SK-N-SH (cell line): ENCODE measurements at regions not wholly inside any gene's neighbourhood (a gene's known extent, or its start where the extent isn't known, plus 50 kb on each side); places are given as distances from the start of the nearest gene placed in this dataset.

Experiments
- CTCF ChIA-PET: fragments of 300-600, 350-600 bp; formaldehyde crosslinking; extraction: SDS; loops from one replicate; lab custom pipeline; 2021; lab: Yijun Ruan, JAX
- POLR2A ChIA-PET: fragments of 350-600 bp; sonication (Branson Sonifier 250); formaldehyde crosslinking; extraction: SDS; loops from one replicate; lab custom pipeline; 2020; ENCODE audit warnings: antibody characterized with exemption, inconsistent platforms; lab: Yijun Ruan, JAX
- DNase-seq: peaks from one replicate; pipeline ENCODE4 v3.0.0; 2012
- H2AFZ ChIP-seq: fragments of 200-600 bp; sonication (generic); 2 replicates; pipeline ENCODE4 v1.8.1; 2016; ENCODE audit warnings: antibody characterized with exemption, mild to moderate bottlenecking, low read depth
- H3F3A ChIP-seq: fragments of 200-600 bp; sonication (generic); replicated peaks from 2 replicates; pipeline ENCODE3; 2016; ENCODE audit warnings: antibody characterized with exemption, mild to moderate bottlenecking; ENCODE audit not compliant: insufficient read depth
- H3K27ac ChIP-seq, 2 experiments: fragments of 200-500 bp in 1 of 2; fragments of 200-600 bp in 1 of 2; sonication (Bioruptor generic) in 1 of 2; sonication (generic), shearing (Covaris generic) in 1 of 2; 2 replicates each; pipeline versions ENCODE4 v1.5.1 to v1.6.1; 2014 to 2016; ENCODE audit warnings: low read depth in 2 of 2, inconsistent platforms in 1 of 2, low read length in 1 of 2, mild to moderate bottlenecking in 1 of 2, mixed read lengths in 1 of 2
- H3K27me3 ChIP-seq: fragments of 200-600 bp; sonication (generic), shearing (Covaris generic); 2 replicates; pipeline ENCODE4 v1.6.1; 2016; ENCODE audit warnings: mixed run types; ENCODE audit not compliant: insufficient read depth
- H3K36me3 ChIP-seq, 2 experiments: fragments of 200-500 bp in 1 of 2; fragments of 200-600 bp in 1 of 2; sonication (Bioruptor generic) in 1 of 2; sonication (generic) in 1 of 2; replicated peaks in 1 of 2; 2 replicates each; pipeline versions ENCODE3 to v1.5.1; 2014 to 2016; ENCODE audit warnings: low read length in 1 of 2, mild to moderate bottlenecking in 1 of 2; ENCODE audit not compliant: insufficient read depth in 2 of 2, control insufficient read depth in 1 of 2
- H3K4me1 ChIP-seq, 2 experiments: fragments of 200-500 bp in 1 of 2; fragments of 200-600 bp in 1 of 2; sonication (Bioruptor generic) in 1 of 2; sonication (generic), shearing (Covaris generic) in 1 of 2; 2 replicates each; pipeline versions ENCODE4 v1.5.1 to v1.6.1; 2014 to 2016; ENCODE audit warnings: low read depth in 1 of 2, low read length in 1 of 2, mixed run types in 1 of 2; ENCODE audit not compliant: insufficient read depth in 2 of 2, control insufficient read depth in 1 of 2
- H3K4me2 ChIP-seq: fragments of 200-600 bp; sonication (generic), shearing (Covaris generic); 2 replicates; pipeline ENCODE4 v1.6.1; 2017; ENCODE audit warnings: mixed run types
- H3K4me3 ChIP-seq, 2 experiments: fragments of 200-500 bp in 1 of 2; fragments of 200-600 bp in 1 of 2; sonication (Bioruptor generic) in 1 of 2; sonication (generic), shearing (Covaris generic) in 1 of 2; 2 replicates each; pipeline versions ENCODE4 v1.5.1 to v1.8.1; 2014 to 2016; ENCODE audit warnings: low read depth in 2 of 2, inconsistent platforms in 1 of 2, low read length in 1 of 2, mild to moderate bottlenecking in 1 of 2, mixed read lengths in 1 of 2, moderate library complexity in 1 of 2
- H3K79me2 ChIP-seq: fragments of 200-600 bp; sonication (generic); 2 replicates; pipeline ENCODE4 v1.8.1; 2017; ENCODE audit warnings: mild to moderate bottlenecking; ENCODE audit not compliant: insufficient read depth
- H3K9ac ChIP-seq: fragments of 200-600 bp; sonication (generic); 2 replicates; pipeline ENCODE4 v1.6.1; 2017; ENCODE audit warnings: mixed run types
- H3K9me2 ChIP-seq: fragments of 200-600 bp; sonication (generic); 2 replicates; pipeline ENCODE4 v1.6.1; 2017; ENCODE audit warnings: mixed run types
- H3K9me3 ChIP-seq: fragments of 200-600 bp; sonication (generic); 2 replicates; pipeline ENCODE4 v1.6.1; 2017; ENCODE audit warnings: mixed run types, mild to moderate bottlenecking, moderate library complexity
- H4K20me1 ChIP-seq: fragments of 200-600 bp; sonication (generic); 2 replicates; pipeline ENCODE4 v1.6.1; 2017; ENCODE audit warnings: mild to moderate bottlenecking, mixed run types; ENCODE audit not compliant: insufficient read depth
- CHD2 ChIP-seq: fragments of 150-350 bp; IDR thresholded peaks from 2 replicates; pipeline ENCODE4 v1.6.1; 2018; ENCODE audit warnings: low read length; ENCODE audit not compliant: partially characterized antibody
- CTCF ChIP-seq: fragments of 200-600 bp; sonication (generic); IDR thresholded peaks from 2 replicates; pipeline ENCODE4 v1.6.1; 2017; ENCODE audit warnings: antibody characterized with exemption, mild to moderate bottlenecking, moderate library complexity
- FOXJ3 ChIP-seq: sonication (generic); formaldehyde crosslinking; IDR thresholded peaks from 2 replicates; pipeline ENCODE4 v1.5.1; 2020; ENCODE audit warnings: mild to moderate bottlenecking, missing genetic modification reagents
- FOXM1 ChIP-seq: IDR thresholded peaks from 2 replicates; pipeline ENCODE4 v1.4.0; 2012; ENCODE audit warnings: low read depth, mild to moderate bottlenecking
- GABPA ChIP-seq: IDR thresholded peaks from 2 replicates; pipeline ENCODE4 v1.4.0; 2012; ENCODE audit warnings: low read depth, mild to moderate bottlenecking
- NFIC ChIP-seq: IDR thresholded peaks from 2 replicates; pipeline ENCODE4 v1.4.0; 2012; ENCODE audit warnings: borderline replicate concordance
- RXRA ChIP-seq: IDR thresholded peaks from 2 replicates; pipeline ENCODE4 v1.4.0; 2012; ENCODE audit warnings: low read depth, mild to moderate bottlenecking, borderline replicate concordance
- SMC3 ChIP-seq: IDR thresholded peaks from 2 replicates; pipeline ENCODE4 v1.6.1; 2012; ENCODE audit warnings: low read depth, low read length, improper control_type of control experiment
- TAF1 ChIP-seq: IDR thresholded peaks from 2 replicates; pipeline ENCODE4 v1.6.1; 2012; ENCODE audit warnings: low read depth, mild to moderate bottlenecking, low read length, moderate library complexity, borderline replicate concordance
- TEAD4 ChIP-seq: IDR thresholded peaks from 2 replicates; pipeline ENCODE4 v1.4.0; 2012; ENCODE audit warnings: mild to moderate bottlenecking, borderline replicate concordance; ENCODE audit not compliant: insufficient read depth
- YY1 ChIP-seq: IDR thresholded peaks from 2 replicates; pipeline ENCODE4 v1.4.0; 2012; ENCODE audit warnings: low read depth, mild to moderate bottlenecking
- WGBS: methylation state at CpG from one replicate; pipeline ENCODE4 v1.1.6; 2017; ENCODE audit warnings: low lambda C conversion rate; 5-methylcytosine and 5-hydroxymethylcytosine counted together
- TF ChIP-seq, protein P1 (sequence below): IDR thresholded peaks from 2 replicates; pipeline ENCODE4; 2012
- TF ChIP-seq, protein P2 (sequence below): IDR thresholded peaks from 2 replicates; pipeline ENCODE4 v1.4.0; 2012; ENCODE audit warnings: low read depth, borderline replicate concordance

- WGBS = 35% methylated on average over 20 of the region's 24 CpGs
- peak overlapping the region in 1 of 2 experiments; percentile 90; a peak in 2 of 4 replicates for H3K27ac ChIP-seq
- no peak overlapping the region for H3K9ac ChIP-seq
- DNase-seq = no peak
- no peaks in the 10 kb centered on the region for H3K36me3 ChIP-seq
- CTCF ChIA-PET = no interaction called here
- H3K79me2 ChIP-seq = no peaks in the 10 kb centered on the region
- peak overlapping the region; percentile 47; the same call in 1 of the 2 replicates for H3K4me2 ChIP-seq
- H2AFZ ChIP-seq = peak overlapping the region; percentile 64
- no peak overlapping the region for H3K4me3 ChIP-seq
- POLR2A ChIA-PET = no interaction called here
- TF ChIP-seq CHD2 (no peak), CTCF (0 out of 2 replicates have a peak, but pooled peaks have one; percentile 13)
- no peaks in the 10 kb centered on the region for H4K20me1 ChIP-seq
- H3K27me3 ChIP-seq = no peaks in the 10 kb centered on the region
- H3K9me2 ChIP-seq = no peaks in the 10 kb centered on the region
- H3F3A ChIP-seq = peaks cover 29% of the 10 kb centered on the region
- no peaks in the 10 kb centered on the region for H3K9me3 ChIP-seq
- H3K4me1 ChIP-seq = peaks cover 0 to 10% of the 10 kb centered on the region in 2 experiments; a peak in 3 of 4 replicates
Observed at GRCh38 chr1:207219979-207220889, 101.2 kb upstream of the CD55 start.

DNA sequence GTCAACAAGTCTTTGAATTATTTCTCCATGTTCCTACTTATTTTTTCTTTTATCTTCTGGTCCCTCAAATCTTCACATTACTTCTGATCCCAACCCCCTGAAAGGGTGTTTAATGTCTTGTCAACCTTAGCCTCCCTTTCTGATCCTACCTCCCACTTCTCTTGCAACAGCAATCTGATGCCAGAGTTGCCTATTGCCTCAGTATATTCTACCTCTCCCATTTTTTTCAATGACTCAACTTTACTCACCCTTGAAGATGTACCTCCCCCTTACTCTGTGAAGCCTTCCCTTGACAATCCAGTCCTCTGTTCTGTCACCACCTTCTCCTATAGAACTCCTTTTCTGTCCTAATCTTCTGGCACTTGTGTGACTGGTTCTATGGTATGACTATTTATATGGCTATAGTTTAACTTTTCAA is 99.5 kb upstream of the CD55 start:
- no peak overlapping the region for H3K4me3 ChIP-seq
- no peak overlapping the region for H3K9ac ChIP-seq
- TF ChIP-seq FOXJ3 (no peak), FOXM1 (no peak), SMC3 (no peak), TEAD4 (no peak), YY1 (no peak), RXRA (no peak), TAF1 (no peak), GABPA (no peak), NFIC (no peak)
- TF ChIP-seq, protein P1, sequence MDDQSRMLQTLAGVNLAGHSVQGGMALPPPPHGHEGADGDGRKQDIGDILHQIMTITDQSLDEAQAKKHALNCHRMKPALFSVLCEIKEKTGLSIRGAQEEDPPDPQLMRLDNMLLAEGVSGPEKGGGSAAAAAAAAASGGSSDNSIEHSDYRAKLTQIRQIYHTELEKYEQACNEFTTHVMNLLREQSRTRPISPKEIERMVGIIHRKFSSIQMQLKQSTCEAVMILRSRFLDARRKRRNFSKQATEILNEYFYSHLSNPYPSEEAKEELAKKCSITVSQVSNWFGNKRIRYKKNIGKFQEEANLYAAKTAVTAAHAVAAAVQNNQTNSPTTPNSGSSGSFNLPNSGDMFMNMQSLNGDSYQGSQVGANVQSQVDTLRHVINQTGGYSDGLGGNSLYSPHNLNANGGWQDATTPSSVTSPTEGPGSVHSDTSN = no peak
- TF ChIP-seq, protein P2, sequence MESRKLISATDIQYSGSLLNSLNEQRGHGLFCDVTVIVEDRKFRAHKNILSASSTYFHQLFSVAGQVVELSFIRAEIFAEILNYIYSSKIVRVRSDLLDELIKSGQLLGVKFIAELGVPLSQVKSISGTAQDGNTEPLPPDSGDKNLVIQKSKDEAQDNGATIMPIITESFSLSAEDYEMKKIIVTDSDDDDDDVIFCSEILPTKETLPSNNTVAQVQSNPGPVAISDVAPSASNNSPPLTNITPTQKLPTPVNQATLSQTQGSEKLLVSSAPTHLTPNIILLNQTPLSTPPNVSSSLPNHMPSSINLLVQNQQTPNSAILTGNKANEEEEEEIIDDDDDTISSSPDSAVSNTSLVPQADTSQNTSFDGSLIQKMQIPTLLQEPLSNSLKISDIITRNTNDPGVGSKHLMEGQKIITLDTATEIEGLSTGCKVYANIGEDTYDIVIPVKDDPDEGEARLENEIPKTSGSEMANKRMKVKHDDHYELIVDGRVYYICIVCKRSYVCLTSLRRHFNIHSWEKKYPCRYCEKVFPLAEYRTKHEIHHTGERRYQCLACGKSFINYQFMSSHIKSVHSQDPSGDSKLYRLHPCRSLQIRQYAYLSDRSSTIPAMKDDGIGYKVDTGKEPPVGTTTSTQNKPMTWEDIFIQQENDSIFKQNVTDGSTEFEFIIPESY = no peak
- no peaks in the 10 kb centered on the region for H4K20me1 ChIP-seq
- H3K9me3 ChIP-seq = no peaks in the 10 kb centered on the region
- no peaks in the 10 kb centered on the region for H3K79me2 ChIP-seq
- peaks cover 29% of the 10 kb centered on the region for H3F3A ChIP-seq
- H2AFZ ChIP-seq = no peak overlapping the region
- no peaks in the 10 kb centered on the region for H3K27me3 ChIP-seq
- H3K27ac ChIP-seq = no peak overlapping the region
- peaks cover 0 to 10% of the 10 kb centered on the region in 2 experiments; a peak in 3 of 4 replicates for H3K4me1 ChIP-seq
- CTCF ChIA-PET = interaction anchor here (1.6 to 1.7 kb wide), 2 partner anchors 183 to 277 kb away, joined by 3 to 6 read pairs; no protein-coding TSS in a partner anchor
- no peak for DNase-seq
- no peak overlapping the region for H3K4me2 ChIP-seq
- no peaks in the 10 kb centered on the region for H3K36me3 ChIP-seq
- POLR2A ChIA-PET = no interaction called here
- no peaks in the 10 kb centered on the region for H3K9me2 ChIP-seq
